ENCODE measurements at regions not wholly inside any gene's neighbourhood (a gene's known extent, or its start where the extent isn't known, plus 50 kb on each side); places are given as distances from the start of the nearest gene placed in this dataset.

DNA sequence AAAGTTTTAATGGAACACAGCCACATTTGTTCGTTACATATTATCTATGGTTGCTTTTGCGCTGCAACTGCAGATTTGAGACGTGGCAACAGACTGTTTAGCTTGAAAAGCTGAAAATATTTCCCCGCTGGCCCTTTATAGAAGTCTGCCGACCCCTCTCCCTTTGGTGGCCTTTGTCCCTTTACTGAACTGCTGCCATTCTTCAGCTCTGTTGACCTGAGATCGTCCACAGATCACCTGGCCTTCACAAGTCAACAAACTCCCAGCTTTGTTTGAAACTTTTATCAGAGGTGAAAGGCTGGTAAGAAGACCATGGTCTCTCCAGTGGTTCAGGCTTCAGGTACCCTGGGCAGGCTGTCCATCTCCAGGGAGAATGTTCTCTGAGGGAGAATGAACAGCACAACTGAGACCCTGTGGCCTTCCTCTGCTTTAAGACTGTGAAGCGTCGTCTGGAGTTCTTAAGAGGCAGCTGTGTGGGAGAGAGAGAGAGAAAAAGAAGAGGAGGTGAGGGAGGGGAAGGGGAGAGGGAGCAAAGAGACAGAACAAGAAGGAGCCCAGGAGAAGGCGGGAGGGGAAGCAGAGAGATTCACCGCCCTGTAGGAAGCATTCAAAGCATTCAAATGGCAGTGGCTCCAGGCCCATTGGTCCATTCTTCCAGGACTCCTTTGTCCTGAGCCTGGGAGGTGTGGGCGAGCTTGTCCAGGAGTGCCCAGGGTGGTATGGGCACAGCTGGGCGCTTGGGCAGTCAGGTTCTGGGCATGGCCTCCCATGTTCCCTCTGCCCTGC is 53.7 kb upstream of the INSYN1 start:
- H4K5ac ChIP-seq (ENCODE audit: insufficient read length, low read depth, low read length), result no peak overlapping the region
- no peak overlapping the region for H3K4me2 ChIP-seq (ENCODE audit: insufficient read depth in 1 of 2, low read depth in 2 of 2, low read length in 2 of 2)
- no peak overlapping the region for H4K91ac ChIP-seq (replicated peaks; ENCODE audit: insufficient read length, low read length)
- H3K79me2 ChIP-seq (ENCODE audit: control insufficient read depth in 1 of 2, insufficient read depth in 2 of 2, low read length in 2 of 2), result no peaks in the 10 kb centered on the region
- FAIRE-seq (no peak), DNase-seq (ENCODE audit: low read depth in 1 of 2, low spot score in 2 of 2) (no peak)
- H3K9ac ChIP-seq (replicated peaks in 1 of 4; ENCODE audit: extremely low read depth in 1 of 4, low read depth in 3 of 4, low read length in 3 of 4), result no peak overlapping the region
- no peak overlapping the region for H3K14ac ChIP-seq (ENCODE audit: insufficient read length)
- H4K20me1 ChIP-seq (replicated peaks in 1 of 2; ENCODE audit: control insufficient read depth in 1 of 2, insufficient read depth in 2 of 2, low read length in 2 of 2), result no peaks in the 10 kb centered on the region
- no peaks in the 10 kb centered on the region for H3K23me2 ChIP-seq (ENCODE audit: low read depth, low read length)
- no peak overlapping the region for H2BK12ac ChIP-seq (ENCODE audit: low read depth, low read length)
- H2AK5ac ChIP-seq (ENCODE audit: low read depth, low read length), result no peak overlapping the region
- no peak overlapping the region for H3K23ac ChIP-seq (ENCODE audit: insufficient read length)
- no peak overlapping the region for H2BK5ac ChIP-seq (ENCODE audit: low read depth, low read length)
- H3K27me3 ChIP-seq (replicated peaks in 1 of 4; ENCODE audit: control insufficient read depth in 3 of 4, extremely low read depth in 1 of 4, insufficient read depth in 3 of 4, low read length in 3 of 4), result no peaks in the 10 kb centered on the region; a peak in 1 of 7 replicates
- H3K9me3 ChIP-seq (ENCODE audit: insufficient read depth in 2 of 2, low read depth in 1 of 2, low read length in 1 of 2), result no peaks in the 10 kb centered on the region
- H3K4me3 ChIP-seq (ENCODE audit: extremely low read depth in 1 of 4, insufficient read depth in 2 of 4, low read depth in 3 of 4, low read length in 4 of 4), result no peak overlapping the region
- no peak overlapping the region for H2BK120ac ChIP-seq (replicated peaks; ENCODE audit: low read depth, low read length)
- 82% methylated on average over 10 of the region's 12 CpGs; no CpG with 5 or more reads in 1 of the 2 experiments for WGBS, 2 experiments (ENCODE audit: extremely low coverage in 1 of 2, insufficient coverage in 1 of 2, insufficient read length in 1 of 2, insufficient replicate concordance in 2 of 2, low coverage in 1 of 2, low lambda C conversion rate in 2 of 2, missing lambda C conversion rate in 1 of 2)
- H3K4ac ChIP-seq (replicated peaks; ENCODE audit: insufficient read length, low read depth, low read length), result no peak overlapping the region
- H3K18ac ChIP-seq (ENCODE audit: extremely low read depth, low read length), result no peak overlapping the region
- H4K8ac ChIP-seq (ENCODE audit: extremely low read depth, insufficient read depth, low read length), result no peak overlapping the region; the same call in 1 of the 2 replicates
- no peak overlapping the region for H3K56ac ChIP-seq (replicated peaks; ENCODE audit: insufficient read length, low read depth, low read length)
- H2BK20ac ChIP-seq (ENCODE audit: low read length), result no peak overlapping the region
- 0 out of 2 replicates have a peak overlapping the region, but pooled peaks have one; percentile 18 for H2BK15ac ChIP-seq (ENCODE audit: low read length)
- POLR2A ChIA-PET (ENCODE audit: partially characterized antibody), result interaction anchor here (0.9 to 1.3 kb wide), 3 partner anchors 11 to 115 kb away, joined by 3 to 4 read pairs (median 4); no protein-coding TSS in a partner anchor
- no peaks in the 10 kb centered on the region; a peak in 2 of 7 replicates for H3K4me1 ChIP-seq (replicated peaks in 1 of 4; ENCODE audit: control insufficient read depth in 3 of 4, insufficient read depth in 4 of 4, low read length in 3 of 4)
- CTCF ChIA-PET (ENCODE audit: partially characterized antibody), result interaction anchor here (0.6 to 1.7 kb wide), 8 partner anchors 9 to 130 kb away, joined by 3 to 9 read pairs (median 4); no protein-coding TSS in a partner anchor
- no peak overlapping the region for H2AFZ ChIP-seq (ENCODE audit: low read length)
- no peak overlapping the region for H3K27ac ChIP-seq (ENCODE audit: low read depth, low read length)
- H3K36me3 ChIP-seq (ENCODE audit: control insufficient read depth in 2 of 4, insufficient read depth in 4 of 4, low read length in 3 of 4), result no peaks in the 10 kb centered on the region
- no peaks in the 10 kb centered on the region for H3K79me1 ChIP-seq (ENCODE audit: low read depth, low read length)
- TF ChIP-seq KDM1A (IDR thresholded peaks at IDR 0.05; ENCODE audit: borderline replicate concordance, low read length) (no peak), POU5F1 (IDR thresholded peaks at IDR 0.05; ENCODE audit: low read depth, low read length) (no peak), JUND (IDR thresholded peaks at IDR 0.05; ENCODE audit: low read length) (no peak), RFX5 (IDR thresholded peaks at IDR 0.05; ENCODE audit: borderline replicate concordance, low read depth, low read length) (no peak)
